Activated CD4-positive, alpha-beta T cell treated with anti-CD3 and anti-CD28 coated beads, Interleukin-2, Interleukin-4, amounts not matched to agents 100 ng/mL and 50 ng/mL, durations not matched to agents 16 hours and 8 hours (primary cell): ENCODE measurements at regions not wholly inside any gene's neighbourhood (a gene's known extent, or its start where the extent isn't known, plus 50 kb on each side); places are given as distances from the start of the nearest gene placed in this dataset.

Experiments
- DNase-seq: peaks from one replicate; pipeline ENCODE4 v3.0.0-alpha.2; 2020; ENCODE audit warnings: low spot score

DNA sequence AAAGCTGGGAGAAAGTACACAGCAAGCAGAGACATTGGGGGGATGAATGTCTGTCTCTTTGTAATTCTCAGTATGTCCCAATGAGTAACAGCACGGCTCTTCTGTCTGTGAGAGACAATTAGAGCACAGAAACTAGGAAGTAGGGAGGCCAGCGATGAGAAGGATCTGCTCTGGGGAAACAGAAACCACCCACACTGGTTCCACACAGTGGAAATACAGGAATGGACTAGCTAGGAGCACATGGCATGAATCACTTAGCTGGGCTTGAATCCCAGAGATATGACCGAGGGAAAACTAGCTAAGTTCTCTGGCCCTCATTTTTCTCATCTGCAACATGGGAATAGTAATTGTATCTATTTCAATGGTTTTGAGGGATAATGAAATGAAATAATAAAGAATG is 895.9 kb downstream of the TLE4 start:
- no peak for DNase-seq

DNA sequence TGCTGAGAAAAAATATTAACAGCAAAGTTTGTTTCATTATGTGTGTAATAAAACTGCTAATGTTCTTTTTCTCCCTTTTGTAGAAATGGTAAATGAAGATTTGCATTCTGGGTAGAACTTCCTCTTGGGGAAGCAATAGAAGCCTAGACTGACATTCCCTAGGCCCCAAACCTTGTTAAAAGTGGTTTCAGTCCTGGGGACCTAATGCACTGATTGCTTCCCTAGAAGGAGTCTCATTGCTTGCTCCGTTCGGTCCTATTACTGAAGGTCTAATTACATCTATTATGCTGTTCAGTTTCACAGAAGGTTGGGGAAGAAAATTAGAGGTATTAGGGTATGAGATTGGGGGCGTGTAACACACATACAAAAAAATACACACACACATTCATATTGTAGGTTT is 893.8 kb downstream of the TLE4 start:
- DNase-seq: no peak

DNA sequence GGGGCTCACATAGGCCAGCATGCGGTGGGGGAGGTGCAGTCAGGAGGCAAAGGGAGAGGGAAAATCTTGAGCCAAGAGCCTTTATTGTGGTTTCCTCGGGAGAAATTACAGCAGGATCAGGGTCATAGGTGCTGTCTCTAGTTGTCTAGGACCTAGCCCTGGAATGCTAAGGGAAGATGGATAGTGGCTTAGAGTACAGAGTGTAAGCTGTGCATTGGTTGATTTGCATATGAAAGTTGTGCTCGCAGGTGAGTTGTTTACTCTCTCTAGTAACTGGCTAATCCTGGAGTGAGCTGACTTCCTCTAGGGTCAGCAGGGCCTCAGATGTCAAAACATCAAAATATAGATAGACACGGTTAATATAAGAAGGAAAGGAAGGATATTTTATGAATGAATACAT is 877.7 kb downstream of the TLE4 start:
- no peak for DNase-seq

DNA sequence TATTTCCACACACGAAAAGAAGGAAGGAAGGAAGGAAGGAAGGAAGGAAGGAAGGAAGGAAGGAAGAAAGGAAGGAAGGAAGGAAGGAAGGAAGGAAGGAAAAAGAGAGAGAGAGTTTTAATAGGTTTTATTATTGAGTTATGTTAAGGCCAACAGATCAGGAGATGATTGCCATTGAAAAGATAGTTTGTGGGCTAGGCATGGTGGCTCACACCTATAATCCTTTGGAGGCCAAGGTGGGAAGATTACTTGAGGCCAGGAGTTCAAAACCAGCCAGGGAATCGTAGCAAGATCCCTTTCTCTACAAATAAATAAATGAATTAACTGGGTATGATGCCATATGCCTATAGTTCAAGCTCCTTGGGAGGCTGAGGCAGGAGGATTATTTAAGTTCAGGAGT is 877.2 kb downstream of the TLE4 start:
- no peak for DNase-seq

DNA sequence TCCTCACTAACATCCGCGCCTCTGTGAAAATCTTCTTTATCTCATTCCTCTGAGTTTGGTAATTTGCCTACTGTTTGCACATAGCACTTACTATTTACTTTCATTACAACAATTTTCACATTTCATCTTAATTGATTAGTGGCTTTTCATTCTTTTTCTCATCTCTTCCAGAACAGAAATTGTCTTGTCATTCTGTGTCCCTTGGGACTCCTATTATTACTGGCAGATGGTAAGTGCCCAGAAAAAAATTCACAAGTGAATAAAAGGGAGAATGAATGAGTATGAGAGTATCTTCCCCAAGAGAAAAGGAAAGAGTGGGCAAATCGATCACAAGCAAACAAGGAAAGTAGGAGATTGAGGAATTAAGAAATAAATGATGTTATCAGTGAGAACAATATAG is 876.1 kb downstream of the TLE4 start:
- no peak for DNase-seq

DNA sequence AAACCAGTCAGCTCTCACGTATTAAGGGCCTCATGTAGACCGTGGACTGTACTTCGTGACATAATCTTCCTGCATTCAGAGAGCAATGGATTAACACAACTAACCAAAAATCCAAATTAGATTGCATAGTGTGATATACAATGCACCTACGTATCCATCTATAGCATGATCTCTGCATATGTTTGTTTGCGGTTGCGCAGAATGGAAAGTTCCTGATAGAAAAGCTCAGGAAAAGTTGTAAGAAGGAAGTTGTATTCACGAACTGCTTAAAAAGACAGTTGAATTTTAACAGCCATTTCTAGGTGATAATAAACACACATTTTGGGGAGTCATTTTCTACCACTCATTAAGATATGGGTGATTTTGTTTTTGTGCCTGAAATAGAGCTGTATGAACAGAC is 869.0 kb downstream of the TLE4 start:
- DNase-seq: no peak

DNA sequence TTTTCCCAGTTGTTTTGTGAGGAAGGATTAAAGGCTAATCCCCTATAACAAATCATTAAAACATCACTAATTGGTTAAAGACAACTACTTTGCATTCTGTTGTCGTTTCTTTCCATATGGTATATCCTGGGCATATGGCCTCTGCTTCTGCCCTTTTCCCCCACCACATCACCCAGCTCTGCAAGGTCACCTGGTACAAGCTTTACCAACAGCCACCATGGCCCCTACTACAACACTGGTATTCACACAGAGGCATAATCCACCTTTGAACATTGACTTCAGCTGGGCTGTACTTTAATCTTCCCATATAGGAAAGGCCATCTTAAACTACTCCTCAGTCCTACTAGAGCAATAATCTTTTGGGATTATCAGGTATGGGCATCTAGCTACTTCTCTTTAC is 866.1 kb downstream of the TLE4 start:
- no peak for DNase-seq

DNA sequence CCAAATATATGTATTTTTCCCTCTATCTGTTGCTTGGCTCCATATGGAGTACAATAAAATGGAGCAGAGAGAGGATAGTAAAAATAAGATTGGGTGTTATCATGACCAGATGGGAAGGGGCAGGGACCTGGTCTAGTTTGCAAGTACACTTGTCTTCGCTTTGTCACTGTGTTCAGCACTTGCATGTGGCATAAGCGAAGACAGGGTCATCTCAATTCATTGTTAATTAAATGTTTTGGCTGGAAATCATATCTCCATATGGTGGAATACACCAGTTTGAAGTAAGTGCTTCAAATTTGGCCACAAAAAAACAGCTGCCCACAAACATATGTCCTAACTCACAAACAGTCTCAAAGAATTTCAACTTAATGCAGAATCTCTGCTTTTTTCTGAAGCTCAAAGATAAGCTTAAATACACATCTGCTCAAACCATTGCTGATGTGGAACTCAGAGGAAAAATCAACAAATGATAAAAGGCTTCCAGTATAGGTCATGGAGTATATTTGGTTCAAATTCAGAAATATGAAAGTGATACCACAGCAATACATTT is 865.4 kb downstream of the TLE4 start:
- DNase-seq: no peak

DNA sequence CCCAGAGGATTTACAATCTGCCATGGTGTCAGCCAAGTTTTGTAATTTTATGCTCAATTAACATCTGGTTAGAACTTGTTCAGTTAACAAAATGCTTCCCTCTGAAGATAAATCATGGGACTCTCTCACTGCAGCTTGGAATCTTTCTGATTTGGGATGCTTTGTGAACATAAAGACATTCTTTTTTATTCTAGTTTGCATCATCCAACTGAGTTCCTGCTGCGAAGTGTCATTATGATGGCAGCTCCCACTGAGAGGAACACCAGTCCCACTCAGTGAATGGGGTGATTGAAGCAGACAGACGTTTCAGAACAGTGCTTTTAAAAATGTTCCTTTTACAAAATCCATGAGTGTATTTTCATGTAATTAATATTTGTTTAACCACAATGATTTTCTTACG is 863.8 kb downstream of the TLE4 start:
- no peak for DNase-seq

DNA sequence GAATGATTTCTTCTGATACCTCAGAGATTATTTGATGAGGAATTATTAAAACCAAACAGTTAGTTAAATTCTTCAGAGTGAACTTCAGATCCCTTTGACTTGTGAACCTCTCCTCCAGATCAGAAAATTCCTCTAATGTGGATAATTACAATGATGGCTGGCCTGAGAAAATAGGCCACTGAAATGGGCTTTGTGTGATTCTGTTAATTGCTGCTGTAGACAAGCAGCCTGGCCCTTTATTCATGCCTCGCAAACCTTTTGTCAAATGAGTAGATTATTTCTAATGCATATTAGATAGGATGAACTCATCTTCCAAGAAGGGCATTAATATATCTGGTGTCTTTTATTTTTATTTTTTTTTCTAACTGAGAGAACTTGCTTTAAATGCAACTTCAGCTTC is 855.2 kb downstream of the TLE4 start:
- DNase-seq: no peak

DNA sequence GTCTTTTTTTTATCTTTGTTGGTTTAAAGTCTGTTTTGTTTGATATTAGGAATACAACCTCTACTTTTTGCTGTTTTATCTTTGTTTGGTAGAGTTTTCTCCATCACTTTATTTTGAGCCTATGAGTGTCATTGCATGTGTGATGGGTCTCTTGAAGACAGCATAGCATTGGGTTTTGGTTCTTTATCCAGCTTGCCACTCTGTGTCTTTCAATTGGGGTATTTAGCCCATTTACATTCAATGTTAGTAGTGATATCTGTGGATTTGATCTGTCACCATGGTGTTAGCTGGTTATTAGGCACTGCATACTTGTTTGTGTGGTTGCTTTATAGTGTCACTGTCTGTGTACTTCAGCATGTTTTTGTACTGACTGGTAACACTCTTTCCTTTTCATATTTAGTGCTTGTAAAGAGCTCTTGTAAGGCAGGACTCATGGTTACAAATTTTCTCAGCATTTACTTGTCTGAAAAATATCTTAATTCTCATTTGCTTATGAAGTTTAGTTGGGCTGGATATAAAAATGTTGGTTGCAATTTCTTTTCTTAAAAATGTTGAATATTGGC is 845.5 kb downstream of the TLE4 start:
- no peak for DNase-seq

DNA sequence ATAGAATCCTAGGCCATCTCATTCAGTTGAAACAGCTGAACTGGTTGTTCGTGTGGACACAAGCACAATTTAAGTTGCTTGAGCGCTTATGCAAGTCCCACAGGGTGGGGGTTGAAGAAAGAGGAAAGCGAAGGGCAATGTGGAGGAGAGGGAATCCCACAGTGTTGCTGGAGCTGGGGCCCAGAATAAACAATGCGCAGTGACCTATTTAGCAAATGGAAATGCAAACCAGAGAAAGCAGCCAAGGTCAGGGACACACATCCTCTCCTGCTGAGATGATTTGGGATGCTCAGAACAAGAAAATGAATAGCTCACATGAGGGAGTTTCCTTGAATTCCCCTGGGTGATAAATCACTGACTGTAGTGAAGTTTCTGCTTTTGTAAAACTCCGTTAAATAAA is 838.3 kb downstream of the TLE4 start:
- no peak for DNase-seq

DNA sequence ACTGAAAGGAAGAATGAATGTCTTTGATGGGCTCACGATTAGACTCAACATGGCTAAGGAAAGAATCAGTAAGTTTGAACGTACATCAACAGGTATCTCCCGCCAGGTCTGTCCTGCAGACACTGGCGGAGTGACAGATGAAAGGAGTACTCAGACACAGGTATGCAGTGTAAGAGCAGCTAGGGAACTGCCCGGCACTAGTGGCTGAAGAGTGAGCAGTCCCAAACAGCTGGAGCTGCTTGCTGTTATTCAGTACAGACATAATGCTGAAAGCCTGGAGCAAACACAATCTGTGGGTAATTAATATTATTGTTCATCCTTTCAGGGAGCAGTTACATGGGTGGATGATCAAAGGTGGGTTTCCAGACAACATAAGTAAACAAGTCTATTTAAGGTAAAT is 835.5 kb downstream of the TLE4 start:
- no peak for DNase-seq

DNA sequence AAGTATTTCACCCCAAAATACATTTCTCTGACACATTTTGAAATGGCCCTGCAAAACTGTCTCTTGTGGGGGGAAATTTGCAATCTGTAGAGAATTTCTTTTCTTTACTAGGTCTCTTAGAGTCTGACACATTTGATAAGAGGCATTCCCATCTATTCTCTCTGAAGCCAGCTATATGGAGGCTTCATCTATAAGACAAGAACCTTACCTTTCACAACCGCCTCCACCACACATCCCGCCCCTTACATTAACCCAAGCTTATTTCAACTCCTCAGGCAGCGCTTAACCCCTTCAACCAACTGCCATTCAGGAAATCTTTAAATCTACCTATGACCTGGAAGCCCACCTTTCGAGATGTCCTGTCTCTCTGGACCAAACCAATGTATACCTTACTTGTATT is 829.5 kb downstream of the TLE4 start:
- DNase-seq: no peak

DNA sequence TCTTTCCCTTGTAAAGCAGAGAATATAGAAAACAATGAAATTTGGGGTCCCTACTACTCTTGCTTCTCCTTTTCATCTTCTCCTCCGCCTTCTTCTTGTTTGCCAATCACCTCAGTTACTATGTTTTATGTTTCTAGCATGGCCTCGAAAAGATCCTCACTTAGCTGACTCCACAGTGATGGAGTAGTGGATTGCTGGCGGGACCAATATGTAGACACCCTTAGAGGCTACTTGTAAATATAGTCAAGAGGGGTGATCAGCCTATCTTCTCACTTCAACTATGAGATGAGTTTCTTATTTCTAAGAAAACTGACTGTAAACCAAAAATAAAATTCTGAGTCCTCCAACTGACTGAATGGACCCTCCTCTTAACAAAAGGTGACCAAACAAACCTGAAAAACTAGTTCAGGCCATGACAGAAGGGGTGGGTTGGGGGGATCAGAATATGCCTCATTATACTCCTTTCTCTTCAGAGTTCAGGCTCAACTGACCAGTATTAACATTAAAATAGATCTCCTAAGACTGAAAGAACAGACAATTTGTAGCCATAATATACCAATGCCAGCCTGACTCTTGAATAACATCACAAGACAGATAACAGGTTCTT is 829.0 kb downstream of the TLE4 start:
- no peak for DNase-seq

DNA sequence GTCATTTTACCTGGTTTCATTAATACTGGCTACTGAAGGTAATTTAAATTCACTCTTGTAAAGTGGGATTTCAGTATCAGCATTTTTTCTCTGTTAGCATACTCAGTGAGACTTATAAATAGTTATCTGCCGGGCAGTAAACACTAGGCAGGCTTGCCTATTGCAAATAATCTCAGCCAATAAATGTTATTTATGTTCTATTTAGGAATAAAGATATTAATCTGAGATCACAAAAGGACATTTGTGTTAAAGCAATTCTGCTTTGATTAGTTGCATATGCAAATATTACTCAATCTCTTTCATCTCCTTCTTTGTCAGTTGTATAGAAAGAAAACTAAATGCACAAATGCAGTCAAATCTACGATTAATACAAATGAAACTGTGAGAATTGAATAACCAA is 827.8 kb downstream of the TLE4 start:
- no peak for DNase-seq

DNA sequence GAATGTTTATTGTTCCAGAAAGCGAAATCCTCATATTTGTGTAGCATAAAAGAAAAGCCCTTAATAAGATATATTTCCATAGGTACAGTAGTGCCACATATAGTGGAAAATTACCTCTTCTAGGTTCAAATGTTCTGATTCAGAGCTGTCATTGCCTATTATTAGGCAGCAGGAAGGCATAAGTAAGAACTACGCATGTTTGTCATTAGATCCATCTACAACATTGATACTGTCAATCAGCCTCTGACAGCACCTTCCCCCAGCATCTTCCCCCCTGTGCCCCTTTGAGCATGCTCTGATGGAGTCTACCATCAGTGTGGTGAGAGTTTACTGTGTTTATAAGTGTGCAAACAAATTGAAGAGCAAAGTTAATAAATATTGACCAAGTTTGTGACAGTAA is 816.1 kb downstream of the TLE4 start:
- no peak for DNase-seq

DNA sequence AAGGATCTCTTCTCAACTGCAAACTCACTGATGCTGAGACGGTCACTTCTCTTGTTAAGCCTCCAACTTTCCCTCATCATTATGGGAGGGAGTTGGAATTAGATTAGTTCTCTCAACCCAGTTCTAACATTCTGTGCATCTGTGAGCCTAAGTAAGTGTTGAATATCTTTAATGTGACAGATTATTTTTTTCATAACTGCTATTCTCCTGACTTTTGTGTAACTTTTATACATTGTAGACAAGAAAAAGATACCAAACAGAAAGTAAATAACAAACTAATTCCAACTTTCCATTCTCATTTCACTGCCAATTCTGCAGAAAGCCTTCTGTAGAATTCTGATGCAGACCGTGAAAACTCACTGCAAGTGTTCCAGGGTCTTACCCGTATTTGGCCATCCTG is 813.5 kb downstream of the TLE4 start:
- no peak for DNase-seq

DNA sequence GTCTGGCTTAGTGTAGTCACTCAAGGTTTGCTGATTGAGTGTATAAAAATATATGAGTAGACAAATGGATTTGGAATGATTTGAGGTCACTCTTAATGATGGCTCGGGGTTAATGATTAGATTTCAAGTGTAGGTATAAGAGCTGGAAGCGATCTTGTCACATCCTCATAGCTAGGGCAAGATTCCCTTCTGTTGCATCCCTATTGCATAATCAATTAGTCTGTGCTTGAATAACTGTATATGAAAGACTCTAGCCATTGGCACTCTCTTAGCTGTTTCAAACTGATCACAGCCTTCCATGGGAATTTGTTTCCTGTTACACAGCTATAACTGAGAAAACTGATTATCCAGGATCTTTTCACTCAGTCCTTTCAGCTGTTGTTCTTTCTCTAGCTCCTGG is 811.6 kb downstream of the TLE4 start:
- DNase-seq: no peak

DNA sequence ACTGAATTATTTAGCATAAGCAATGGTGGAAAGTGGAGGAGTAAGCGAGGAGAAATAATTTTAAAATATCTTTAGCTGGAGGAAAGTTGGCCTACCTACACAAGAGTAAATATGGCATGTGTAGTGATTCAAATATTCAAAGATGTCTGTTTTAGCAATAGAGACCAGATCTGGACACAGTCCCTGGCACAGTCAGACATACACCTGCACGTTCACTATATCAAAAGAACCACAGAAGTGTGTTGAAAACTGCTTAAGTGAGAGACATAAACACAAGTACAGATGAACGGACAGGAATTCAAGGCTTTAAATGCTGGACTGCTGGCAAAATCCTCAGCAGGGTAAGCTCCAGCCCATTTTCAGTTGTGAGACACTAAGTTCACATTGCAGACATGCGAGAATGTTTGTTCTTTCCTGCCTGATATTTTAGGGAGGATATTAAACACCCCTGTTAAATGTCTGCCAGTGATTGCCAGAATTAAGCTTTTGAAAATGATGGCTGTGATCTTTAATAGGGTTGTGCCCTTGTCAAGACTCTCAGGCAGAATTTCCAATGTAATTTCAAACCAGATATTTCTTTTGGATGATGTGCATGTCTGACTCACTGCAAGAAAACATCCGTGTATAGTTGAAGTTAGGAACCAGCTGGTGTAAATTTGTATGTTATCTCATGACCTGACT is 810.6 kb downstream of the TLE4 start:
- no peak for DNase-seq

DNA sequence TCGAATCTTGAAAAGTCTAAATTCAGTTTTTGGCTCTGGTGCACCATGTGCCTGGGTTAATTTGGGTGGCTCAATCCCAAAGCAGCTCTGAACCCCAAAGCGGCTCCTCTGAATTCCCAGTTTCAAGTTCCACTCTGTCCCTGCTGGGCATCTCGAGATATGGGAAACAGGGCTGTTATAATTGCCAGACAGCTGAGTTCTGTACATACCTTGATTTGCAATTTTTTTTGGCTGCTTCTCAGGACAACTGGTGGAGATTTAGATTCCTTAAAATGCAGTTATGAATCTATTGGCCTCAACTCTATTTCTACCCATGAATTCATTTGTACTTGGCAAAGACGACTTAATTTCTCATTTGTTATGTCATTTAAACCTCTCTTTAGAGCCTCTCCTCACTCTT is 808.5 kb downstream of the TLE4 start:
- DNase-seq: no peak

DNA sequence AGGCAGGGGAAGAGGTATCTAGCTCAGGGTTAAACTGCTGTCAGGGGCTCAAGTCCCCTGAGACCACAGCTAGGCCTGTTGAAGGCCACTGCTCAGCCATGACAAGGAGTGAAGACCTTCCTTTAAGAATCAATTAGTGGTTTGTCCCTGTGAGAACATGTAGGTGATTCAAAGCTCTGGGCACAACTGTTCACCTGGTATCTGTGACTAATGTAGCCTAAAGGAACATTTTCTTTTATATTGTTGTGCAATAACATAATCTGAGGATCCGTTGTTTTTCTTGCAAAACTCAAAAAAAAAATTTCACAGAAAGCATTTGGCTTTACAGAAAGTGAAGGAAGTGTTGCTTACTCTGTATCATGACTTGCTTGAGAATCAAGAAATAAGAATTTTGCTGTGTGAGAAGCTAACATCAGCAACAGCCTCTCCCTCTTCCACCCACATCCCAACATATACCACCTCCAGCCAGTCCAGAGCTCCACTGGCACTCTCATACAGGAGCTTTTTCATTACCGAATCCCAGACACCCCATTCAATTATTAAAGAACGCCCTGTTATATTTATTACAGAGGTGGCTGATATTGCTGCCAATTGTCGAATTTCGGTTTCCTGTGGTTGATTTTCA is 807.0 kb downstream of the TLE4 start:
- no peak for DNase-seq

DNA sequence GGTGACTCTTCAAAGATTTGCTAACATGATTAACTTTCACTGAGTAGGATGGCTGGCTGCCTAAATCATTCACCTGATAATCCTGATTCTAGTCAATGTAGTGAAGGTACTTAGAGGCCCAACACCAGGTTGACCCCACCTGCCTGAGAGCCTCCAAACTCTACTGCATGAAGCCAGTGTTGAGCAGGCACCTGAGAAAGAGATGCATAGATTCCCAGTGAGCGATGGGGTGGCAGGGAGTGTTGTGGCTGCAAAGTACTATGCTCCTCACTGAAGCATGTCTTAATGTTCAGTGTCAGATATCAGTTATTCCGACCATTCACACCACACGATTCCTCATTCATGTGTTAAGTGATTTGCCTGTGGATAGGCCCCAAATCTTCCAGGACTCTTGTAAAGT is 804.4 kb downstream of the TLE4 start:
- DNase-seq: no peak
